HG03354 (cell line): ENCODE measurements at regions not wholly inside any gene's neighbourhood (a gene's known extent, or its start where the extent isn't known, plus 50 kb on each side); places are given as distances from the start of the nearest gene placed in this dataset.
A peak's percentile ranks its signal among the peaks of the same experiment; 100 is the strongest.

Source experiments
- ATAC-seq: cut with Tn5 transposase; IDR thresholded peaks from one replicate; pipeline ENCODE4 v1.9.1; 2021; ENCODE audit warnings: mild to moderate bottlenecking; ENCODE audit not compliant: unreplicated experiment, poor library complexity, severe bottlenecking

DNA sequence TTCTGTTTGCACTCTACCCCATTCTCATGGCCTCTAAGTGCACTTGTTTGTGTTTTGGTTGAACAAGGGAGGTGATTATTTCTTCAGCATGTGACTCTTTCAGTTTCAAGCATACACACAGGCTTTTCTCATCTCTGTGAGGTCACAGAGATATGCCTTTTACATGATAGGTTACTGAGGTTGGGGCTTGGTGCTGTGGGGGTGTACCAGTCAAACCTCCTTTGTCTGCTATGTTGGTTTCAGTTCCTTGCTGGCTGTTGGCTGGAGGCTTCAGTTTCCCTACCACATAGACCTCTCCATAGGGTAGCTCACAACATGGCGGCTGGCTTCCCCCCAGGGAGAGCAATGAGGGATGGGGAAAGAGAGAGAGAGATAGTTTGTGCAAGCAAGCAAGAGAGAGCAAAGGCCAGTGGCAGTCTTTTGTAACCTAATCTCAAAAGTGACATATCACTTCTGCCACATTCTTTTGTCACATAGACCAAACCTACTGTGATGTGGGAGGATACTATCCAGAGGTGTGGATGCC is 96.7 kb upstream of the SEMA6A start:
- ATAC-seq = peak; percentile 98

DNA sequence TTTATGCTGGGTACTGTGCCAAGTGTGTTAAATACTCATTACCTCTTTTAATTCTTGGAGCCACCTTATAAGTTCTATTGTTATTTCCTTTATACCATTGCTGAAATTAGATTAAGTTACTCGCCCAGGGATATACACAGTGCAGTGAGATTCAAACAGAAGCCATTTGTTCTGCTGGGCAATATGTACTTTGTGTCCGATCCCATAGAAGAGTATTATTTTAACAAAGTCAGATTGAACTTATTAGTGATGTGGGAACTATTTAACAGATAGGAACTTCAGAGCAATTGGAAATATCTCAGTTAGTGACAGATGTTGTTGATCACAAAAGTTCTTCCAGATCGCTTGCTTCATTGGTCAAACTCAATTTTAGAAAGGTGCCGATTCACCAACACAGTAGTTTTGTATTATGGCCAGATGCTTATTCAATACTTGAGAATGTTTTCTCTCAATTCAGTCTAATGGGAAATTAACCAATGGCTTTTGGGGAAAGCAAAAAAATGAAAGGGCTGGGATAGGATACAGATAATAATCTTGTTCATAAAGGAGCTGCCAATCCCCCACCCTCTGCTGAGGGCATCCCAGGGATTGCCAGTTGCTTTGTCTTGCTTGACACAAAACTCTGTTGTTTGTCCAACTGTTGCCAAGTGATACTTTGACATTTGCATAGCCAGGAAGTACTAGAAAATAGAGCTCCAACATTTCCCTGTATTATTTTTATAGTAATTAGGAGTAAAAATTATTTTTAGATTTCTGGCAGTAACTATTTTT is 94.8 kb upstream of the SEMA6A start:
- no peak for ATAC-seq

DNA sequence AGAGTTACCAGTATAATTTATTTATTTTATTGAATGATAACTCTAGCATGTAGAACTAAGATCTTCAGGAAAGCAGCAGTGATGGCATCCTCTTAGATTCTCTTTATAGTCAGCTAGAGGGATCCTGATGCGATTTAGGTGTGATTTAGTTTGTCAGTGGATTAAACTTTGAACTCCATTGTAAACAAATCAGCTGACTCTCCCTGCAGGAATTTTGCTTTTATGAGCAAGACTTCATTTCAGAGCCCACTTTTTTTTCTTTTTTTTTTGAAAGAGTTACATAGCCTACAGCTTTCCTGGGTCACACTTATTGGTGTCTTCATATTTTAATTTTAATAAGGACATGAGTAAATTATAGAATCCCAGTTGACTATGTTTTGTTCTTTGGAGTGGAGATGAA is 93.8 kb upstream of the SEMA6A start:
- ATAC-seq = no peak

DNA sequence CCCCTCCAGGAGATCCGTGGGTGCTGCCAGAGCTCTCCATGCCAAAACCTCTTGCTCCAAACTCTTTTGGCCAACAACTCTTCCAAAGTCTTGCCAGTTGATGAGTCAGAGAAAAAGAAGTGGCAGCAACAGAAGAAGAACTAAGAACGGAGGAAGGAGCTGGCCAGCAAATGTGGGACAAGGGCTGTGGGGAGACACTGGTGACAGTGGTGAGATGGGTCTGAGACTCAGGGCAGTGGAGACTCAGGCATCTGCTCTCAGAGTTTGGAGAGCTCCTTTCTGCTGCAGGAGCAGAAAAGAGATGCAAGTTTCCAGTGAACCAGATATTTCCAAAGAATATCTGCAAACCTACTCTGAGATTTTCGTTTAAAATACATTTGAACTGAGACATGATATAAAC is 92.3 kb upstream of the SEMA6A start:
- ATAC-seq = no peak

DNA sequence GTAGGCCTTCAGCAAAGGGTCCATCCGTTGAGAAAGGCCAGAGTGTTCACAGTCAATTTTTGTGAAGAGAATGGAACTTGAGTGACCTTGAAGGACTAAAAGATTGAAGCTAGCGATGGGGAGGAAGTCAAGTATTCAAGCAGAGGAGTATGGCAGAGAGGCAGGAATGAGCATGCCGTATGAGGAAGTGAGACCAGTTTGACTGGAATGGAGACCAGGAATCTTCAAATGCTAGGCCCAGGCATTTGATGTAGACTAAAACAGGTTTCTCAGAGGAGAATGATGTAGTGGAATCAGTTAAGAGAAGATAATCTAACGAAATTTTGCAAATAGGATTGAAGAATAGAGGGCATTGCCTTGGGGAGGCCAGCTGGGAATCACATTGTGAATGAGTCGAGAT is 90.4 kb upstream of the SEMA6A start:
- ATAC-seq = no peak

DNA sequence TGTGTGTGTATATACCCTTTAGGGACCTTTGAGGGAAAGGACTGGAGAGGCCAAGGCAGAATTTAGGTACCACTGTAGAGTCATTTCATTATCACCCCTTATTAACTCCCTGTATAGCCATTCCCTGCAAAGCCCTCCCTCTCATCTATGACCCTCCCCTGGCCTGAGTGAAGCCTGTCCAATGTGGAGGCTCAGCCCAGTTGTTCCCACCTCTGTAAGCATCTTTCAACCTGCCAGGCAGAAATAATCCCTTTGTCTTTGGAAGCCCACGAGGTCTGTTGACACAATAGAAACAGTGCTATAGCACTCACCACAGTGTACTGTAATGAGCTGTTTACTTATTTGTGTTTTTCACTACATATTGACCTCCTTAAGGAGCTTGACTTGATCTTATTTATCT is 88.5 kb upstream of the SEMA6A start:
- ATAC-seq = no peak

DNA sequence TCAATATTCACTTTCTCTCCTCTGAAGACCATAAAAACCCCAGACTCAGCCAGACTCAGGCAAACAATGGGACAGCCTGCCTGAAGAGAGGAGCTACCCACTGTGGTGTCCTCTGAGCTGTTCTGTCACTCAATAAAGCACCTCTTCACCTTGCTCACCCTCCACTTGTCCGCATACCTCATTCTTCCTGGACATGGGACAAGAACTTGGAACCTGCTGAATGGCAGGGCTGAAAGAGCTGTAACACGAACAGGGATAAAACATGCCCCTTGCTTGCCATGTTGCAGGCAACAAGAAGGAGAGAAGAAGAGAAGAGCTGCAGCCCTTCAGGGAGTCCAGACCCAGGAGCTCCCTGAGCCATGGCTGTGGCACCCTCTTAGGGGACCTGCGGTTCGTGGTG is 86.8 kb upstream of the SEMA6A start:
- ATAC-seq = no peak

DNA sequence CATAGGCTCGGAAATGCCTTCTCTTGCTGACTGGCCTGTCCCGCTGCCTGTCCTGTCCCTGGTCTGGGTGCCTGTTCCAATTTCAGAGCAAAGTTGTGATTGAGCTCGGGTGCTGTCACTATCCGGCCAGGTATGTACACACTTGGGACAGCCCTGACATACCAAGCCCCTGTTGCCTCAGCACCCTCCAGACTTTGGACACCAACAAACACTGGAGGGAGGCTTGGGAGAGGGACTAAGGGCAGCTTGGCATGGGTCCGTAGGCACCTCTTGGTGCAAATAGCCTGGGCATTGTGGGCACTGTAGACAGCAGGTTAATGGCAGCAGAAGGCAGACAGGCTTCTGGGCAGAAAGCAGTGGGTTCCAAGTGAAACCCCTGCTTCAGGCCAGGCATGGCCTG is 86.3 kb upstream of the SEMA6A start:
- no peak for ATAC-seq

DNA sequence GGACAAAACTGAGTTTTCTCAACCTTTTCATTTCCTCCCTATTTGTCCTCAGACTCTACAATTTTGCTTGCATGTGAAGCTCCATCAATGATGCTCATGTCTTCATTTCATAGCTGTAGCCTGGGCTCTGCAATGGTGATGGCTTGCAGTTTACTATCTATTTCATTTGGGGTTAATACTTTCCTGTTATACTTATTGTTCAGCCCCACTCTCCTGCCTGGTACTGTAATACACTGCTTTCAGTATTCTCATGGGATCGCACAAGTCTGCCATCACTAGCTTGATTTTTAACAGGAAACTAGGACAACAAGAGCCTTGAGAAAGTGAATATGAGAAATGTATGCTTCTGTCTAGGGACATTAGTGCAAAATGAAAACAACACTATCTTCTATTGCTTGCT is 84.2 kb upstream of the SEMA6A start:
- no peak for ATAC-seq

DNA sequence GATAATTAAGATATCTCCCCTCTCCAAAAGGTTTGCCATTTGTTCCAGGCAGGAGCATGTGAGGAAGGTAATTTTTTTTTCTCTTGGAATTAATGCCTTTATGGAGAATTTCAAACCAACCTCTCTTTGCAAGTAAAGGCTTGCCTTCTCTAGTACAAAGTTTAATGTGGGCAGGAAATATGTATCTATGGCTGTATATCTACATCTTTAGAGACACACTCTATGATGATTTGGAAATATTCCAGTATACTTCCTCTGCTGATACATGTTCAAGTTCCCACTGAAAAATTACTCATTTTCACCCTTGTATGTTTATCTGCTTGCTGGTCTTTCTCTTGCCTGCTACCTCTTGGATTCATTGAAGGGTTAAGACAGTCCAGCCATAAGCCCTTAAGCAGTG is 83.5 kb upstream of the SEMA6A start:
- no peak for ATAC-seq

DNA sequence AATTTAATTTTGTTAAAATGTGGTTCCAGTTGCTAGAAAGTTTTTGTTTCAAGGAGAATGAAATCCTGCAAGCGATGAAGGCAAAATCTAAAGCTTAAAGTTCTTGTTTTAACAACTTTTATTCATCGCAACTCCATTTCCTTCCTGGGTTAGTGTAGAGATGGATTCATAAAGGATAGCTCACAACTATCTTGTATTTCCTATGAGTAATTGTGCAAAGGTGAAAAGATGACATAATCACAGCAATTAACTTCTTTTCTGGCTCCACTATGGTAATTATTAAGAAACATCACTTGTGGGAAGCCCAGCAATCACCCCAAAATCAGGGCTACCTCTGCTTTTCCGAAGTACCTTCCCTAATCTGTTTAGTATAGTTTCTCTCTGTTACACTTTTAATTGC is 80.8 kb upstream of the SEMA6A start:
- no peak for ATAC-seq

DNA sequence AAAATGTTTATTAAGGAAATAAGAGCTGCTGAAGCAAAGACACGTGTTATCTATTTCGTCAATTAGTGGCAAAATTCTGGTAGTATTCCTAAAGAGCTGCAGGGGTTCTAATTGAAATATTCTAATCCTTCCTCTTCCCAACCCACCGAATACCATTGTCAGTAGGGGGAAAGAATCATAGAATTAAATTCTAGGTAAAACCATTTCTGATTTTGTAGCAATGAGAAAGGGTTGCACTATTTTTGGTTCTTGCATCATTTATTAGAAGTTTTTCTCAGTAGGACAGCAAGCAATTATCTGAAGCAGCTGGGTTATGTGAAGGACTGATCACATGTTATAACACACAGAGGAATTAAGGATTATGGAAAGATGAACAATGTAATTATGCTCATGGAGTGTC is 80.3 kb upstream of the SEMA6A start:
- no peak for ATAC-seq

DNA sequence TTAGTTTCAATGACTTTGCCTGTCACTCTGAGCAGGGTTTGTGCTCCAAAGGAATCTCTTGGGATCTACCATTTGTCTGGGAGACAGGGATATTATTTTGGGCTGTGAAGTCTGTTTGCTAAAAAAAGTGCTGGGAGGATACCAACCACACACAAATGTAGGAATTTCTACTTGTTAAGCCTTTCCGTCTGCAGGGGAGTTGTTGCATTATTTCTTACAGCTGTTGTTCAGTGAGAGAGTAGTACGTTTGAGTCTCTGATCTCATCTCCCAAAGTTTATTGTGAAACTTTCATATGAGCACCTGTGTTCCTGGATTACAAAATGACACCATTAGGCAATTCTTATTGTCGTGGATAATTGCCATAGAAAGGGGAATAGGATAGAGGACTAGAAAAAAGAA is 78.3 kb upstream of the SEMA6A start:
- ATAC-seq = no peak

DNA sequence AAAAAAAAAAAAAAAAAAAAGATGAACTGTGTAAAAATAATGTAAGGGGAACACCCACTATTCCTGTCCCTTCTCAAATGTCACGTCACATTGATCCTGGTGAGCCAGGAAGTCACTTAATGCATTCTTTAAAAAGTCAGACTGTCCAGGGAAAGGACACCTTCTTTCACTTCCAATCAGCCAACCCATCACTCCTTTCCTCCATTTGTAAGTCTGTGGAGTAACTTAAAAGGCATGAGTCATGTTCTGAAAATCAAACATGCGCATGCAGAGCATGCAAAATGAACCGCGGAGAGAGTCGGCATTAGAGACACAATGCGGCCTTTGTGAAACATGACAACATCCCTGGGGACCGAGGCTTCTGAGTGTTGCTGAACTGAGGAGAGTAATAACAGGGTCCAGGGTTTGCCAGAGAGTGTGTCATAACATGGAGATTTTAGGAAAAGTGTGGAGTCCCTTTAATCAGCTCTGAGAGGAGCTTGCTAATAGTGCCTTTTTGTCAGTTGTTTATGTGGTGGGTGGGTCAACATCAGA is 77.6 kb upstream of the SEMA6A start:
- peak; percentile 77 for ATAC-seq

DNA sequence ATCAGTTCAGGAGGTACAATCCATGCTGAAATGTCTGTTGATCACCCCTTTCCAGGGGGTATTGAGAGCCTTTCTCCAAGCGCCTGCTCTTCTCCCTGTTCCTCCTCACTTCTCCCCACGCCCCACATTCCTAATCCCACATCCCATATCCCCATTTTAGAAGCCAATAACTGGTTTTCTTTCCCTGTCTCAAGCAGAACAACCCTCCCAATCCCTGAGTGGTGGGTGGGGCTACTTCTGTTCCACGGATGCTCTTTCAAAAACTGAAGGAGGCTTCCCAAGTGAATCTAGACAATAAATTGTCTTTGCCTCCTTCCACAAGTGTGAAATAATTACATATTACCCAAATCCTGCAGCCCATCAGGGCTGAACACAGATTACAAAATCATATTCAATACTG is 77.0 kb upstream of the SEMA6A start:
- ATAC-seq = no peak

DNA sequence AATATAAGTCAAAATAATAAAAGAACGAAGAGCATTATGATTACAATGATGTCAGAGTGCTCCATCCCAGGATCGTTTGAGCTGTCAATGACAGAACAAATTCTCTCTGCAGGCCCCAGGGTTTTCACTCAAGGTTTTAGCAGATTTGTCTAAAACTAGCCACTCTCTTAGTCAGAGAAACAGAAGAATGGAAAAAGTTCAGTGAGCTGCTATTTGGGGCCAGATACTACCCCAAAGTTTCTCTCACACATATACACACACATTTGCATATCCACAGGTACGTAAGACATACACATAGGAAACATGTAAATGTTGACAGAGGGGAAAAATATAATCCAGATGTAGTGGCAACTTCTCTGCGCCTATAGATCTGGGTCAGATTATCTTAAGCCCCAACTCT is 76.3 kb upstream of the SEMA6A start:
- peak; percentile 58 for ATAC-seq

DNA sequence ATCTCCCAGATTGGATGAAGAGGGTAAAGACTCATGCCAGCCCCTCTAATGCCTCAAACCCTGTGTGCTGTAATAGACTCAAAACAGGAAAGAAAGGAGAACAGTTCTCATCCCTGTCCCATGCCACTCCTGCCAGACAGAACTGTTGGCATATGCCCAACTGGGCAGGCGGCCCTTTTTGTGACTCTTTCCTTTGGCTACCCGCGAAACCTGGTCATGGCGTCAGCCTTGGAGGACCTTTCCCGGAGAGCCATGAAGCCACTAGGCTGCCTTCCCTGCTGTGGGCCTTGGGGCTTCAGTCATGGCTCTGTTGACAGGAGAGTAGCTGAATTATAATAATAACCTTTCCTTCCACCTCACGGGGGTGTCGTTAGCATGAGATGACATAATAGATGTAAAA is 75.9 kb upstream of the SEMA6A start:
- ATAC-seq = no peak

DNA sequence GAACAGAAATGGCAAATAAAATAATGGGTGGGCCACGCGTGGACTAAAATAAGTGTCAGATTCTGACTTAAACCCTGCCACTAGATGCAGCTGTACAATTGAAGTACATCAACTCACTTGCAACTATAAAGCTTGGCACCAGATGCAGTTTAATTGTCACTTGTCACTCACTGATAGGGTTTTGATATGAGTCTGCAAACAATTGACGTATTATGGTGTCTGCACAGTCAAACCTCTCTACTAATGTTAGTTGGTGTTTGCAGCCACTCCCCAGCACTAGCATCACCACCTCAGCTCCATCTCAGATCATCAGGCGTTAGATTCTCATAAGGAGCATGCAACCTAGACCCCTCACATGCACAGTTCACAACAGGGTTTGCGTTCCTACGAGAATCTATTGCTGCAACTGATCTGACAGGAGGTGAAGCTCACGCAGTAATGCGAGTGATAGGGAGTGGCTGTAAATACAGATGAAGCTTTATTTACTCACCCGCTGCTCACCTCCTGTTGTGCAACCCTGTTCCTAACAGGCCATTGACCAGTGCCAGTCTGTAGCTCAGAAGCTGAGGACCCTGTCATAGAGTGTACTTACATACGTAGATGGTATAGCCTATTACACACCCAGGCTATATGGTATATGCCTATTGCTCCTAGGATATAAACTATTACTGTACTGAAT is 72.1 kb upstream of the SEMA6A start:
- ATAC-seq = no peak

DNA sequence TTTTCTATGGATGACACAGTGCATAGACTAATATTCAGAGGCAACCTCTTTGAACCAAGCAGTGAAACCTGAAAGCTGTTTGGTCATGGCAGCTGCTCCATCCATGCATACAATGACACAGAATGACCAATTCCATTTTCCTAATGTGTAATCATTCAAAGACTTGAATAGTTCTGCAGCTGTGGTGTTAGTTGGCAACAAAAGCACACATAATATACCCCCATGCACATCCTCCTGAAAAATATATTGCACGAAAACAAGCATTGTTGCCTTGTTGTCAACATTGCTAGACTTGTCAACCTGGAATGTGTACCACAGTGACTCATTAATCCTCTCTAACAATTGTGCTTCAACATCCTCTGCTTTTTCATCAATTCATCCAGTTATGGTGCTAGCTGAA is 71.0 kb upstream of the SEMA6A start:
- ATAC-seq = peak; percentile 83

DNA sequence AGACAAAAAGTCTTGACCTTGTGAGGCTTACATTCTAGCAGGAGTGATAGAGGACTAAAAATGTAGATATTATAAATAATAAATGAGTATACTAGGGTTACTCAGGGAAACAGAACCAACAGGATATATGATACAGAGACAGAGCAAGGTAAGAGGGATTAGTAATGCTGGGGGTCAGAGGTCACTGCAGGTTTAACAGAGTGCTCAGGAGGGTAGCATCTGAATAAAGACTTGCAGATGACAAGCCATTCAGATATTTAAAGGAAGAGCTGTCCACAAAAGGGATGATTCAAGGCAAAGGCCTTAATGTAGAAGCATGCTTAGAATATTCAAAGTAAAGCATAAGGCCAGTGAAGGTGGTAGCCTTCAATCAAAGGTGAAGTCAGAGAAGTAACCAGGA is 65.6 kb upstream of the SEMA6A start:
- ATAC-seq = no peak

DNA sequence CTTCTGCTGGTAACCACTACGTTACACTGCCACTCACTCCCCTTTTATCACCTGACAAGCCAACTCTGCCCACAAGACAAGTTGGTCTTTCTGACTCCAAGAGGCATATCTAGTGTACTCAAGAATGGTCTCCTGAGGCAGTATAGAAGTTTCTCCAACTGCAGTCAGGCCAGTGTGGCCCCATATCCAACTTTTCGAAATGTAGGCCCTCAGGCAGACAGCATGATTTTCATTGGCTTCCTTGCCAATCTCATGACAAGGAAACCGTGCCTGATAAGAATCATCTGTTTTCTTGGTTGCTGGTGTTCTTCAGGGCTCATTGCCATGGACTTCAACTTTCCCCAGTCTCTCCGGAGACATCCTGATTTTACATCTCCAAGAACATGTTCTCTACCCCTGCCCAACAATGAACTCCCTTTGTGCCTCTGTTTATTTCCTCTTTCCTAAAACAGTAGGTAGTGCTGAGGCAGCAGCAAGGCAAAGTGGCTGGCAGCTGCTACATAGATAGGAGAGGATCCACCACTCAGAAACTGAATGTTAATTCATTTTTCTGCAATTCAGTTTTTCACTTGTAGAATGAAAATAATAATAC is 62.6 kb upstream of the SEMA6A start:
- no peak for ATAC-seq
